SU-DHL-6 (cell line): ENCODE measurements at regions not wholly inside any gene's neighbourhood (a gene's known extent, or its start where the extent isn't known, plus 50 kb on each side); places are given as distances from the start of the nearest gene placed in this dataset.

Source experiments
- H2AFZ ChIP-seq: fragments of 200-600 bp; sonication (generic); 2 replicates; pipeline ENCODE4 v1.6.1; 2014; ENCODE audit warnings: low read depth, mild to moderate bottlenecking, moderate library complexity, mixed read lengths, antibody characterized with exemption, low read length; ENCODE audit not compliant: severe bottlenecking
- H3F3A ChIP-seq: fragments of 200-600 bp; shearing (Covaris generic); 2 replicates; pipeline ENCODE4 v1.6.0; 2016; ENCODE audit warnings: antibody characterized with exemption, mild to moderate bottlenecking; ENCODE audit not compliant: insufficient read depth
- H3K27ac ChIP-seq: fragments of 200-600 bp; sonication (generic); 2 replicates; pipeline ENCODE4 v1.5.1; 2016; ENCODE audit warnings: low read depth, mild to moderate bottlenecking, low read length, moderate library complexity, mixed read lengths
- H3K27me3 ChIP-seq: fragments of 200-600 bp; sonication (generic), shearing (Covaris generic); 2 replicates; pipeline ENCODE4 v1.6.0; 2014; ENCODE audit warnings: mild to moderate bottlenecking, low read length
- H3K36me3 ChIP-seq: fragments of 200-600 bp; sonication (generic); 2 replicates; pipeline ENCODE4 v1.6.1; 2014; ENCODE audit warnings: mild to moderate bottlenecking, low read length, mixed read lengths
- H3K4me2 ChIP-seq: fragments of 300-600, 200-600 bp; shearing (Covaris generic), sonication (generic); 2 replicates; pipeline ENCODE4 v1.6.0; 2014; ENCODE audit warnings: low read length, low read depth, mild to moderate bottlenecking; ENCODE audit not compliant: poor library complexity, severe bottlenecking
- H3K4me3 ChIP-seq: fragments of 200-600 bp; sonication (generic); 2 replicates; pipeline ENCODE4 v1.5.1; 2014; ENCODE audit warnings: antibody characterized with exemption, low read length, mild to moderate bottlenecking, mixed read lengths; ENCODE audit not compliant: insufficient read depth, poor library complexity, severe bottlenecking
- H3K79me2 ChIP-seq: fragments of 200-600 bp; sonication (generic); 2 replicates; pipeline ENCODE4 v1.6.1; 2014; ENCODE audit warnings: mild to moderate bottlenecking, low read length, moderate library complexity; ENCODE audit not compliant: insufficient read depth
- H3K9ac ChIP-seq: fragments of 200-600 bp; sonication (generic); 2 replicates; pipeline ENCODE4 v1.7.0; 2014; ENCODE audit warnings: mild to moderate bottlenecking, low read length
- H3K9me2 ChIP-seq: fragments of 200-600 bp; sonication (generic); replicated peaks from 2 replicates; pipeline ENCODE4 v1.6.1; 2014; ENCODE audit warnings: low read length; ENCODE audit not compliant: insufficient read depth
- H3K9me3 ChIP-seq: fragments of 200-600 bp; sonication (generic); 2 replicates; pipeline ENCODE4 v1.6.1; 2014; ENCODE audit warnings: low read length, mixed read lengths; ENCODE audit not compliant: insufficient read depth
- H4K20me1 ChIP-seq: fragments of 200-600 bp; sonication (generic); 2 replicates; pipeline ENCODE4 v1.6.1; 2014; ENCODE audit warnings: low read depth, mild to moderate bottlenecking, antibody characterized with exemption, low read length, moderate library complexity, mixed read lengths
- EZH2phosphoT487 ChIP-seq: fragments of 200-600 bp; sonication (generic), shearing (Covaris generic); conservative IDR thresholded peaks from 2 replicates; pipeline ENCODE4 v1.6.1; 2018; ENCODE audit warnings: mild to moderate bottlenecking, antibody characterized with exemption, low read length, moderate library complexity, mixed read lengths
- TF ChIP-seq, protein P1 (sequence below): fragments of 200-600 bp; sonication (generic); IDR thresholded peaks from one replicate; pipeline ENCODE4 v1.5.1; 2017; ENCODE audit warnings: antibody characterized with exemption, mild to moderate bottlenecking, low read length, moderate library complexity; ENCODE audit not compliant: insufficient read depth, poor library complexity, severe bottlenecking

DNA sequence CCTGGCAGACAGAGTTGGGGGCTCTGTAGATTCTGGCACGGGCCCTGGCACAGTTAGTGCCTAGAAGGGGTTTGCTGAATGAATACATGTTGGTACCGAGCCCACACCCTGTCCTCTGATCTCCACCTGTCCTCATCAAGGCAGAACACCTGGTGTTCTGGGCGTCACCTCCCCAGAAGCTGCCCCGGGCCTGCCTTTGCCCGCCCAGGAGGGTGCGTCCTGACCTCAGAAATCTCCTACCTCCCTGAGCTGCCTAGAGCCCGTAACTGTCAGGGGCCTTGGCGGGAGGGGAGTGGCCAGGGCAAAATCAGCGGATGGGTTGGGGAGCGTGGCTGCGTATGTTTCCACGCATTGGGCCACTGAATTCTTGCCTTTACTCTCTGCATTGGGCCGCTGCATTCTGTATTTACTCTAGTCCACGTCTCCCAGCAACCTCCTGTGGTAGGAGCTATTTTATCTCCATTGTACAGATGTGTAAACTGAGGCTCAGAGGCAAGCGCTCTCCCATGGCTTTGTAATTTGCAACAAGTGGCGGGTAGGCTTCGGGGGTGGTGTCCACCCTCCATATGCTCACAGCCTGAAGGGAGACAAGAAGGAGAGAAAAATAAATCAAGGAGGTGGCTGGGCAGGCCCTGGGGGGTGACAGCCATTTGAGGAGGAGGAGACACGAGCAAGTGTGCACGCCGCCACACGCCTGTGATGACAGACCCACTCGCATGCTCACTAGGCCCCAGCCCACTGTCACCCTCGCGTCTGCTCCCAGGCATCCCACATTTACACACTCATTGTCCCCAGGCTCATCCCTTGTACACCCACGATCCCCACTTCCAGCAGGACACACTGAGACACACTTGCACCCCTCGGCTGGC is 95.7 kb upstream of the WNT4 start:
- H3K79me2 ChIP-seq = no peaks in the 10 kb centered on the region
- no peak overlapping the region for H3K9ac ChIP-seq
- H3K36me3 ChIP-seq = no peaks in the 10 kb centered on the region
- H3F3A ChIP-seq = no peaks in the 10 kb centered on the region
- no peak overlapping the region for H2AFZ ChIP-seq
- no peaks in the 10 kb centered on the region for H3K27me3 ChIP-seq
- no peak overlapping the region for H3K4me3 ChIP-seq
- H3K27ac ChIP-seq = no peak overlapping the region
- no peaks in the 10 kb centered on the region for H3K9me2 ChIP-seq
- no peak overlapping the region for H3K4me2 ChIP-seq
- H3K9me3 ChIP-seq = no peaks in the 10 kb centered on the region
- no peaks in the 10 kb centered on the region for H4K20me1 ChIP-seq
- no peak for TF ChIP-seq EZH2phosphoT487
- TF ChIP-seq, protein P1, sequence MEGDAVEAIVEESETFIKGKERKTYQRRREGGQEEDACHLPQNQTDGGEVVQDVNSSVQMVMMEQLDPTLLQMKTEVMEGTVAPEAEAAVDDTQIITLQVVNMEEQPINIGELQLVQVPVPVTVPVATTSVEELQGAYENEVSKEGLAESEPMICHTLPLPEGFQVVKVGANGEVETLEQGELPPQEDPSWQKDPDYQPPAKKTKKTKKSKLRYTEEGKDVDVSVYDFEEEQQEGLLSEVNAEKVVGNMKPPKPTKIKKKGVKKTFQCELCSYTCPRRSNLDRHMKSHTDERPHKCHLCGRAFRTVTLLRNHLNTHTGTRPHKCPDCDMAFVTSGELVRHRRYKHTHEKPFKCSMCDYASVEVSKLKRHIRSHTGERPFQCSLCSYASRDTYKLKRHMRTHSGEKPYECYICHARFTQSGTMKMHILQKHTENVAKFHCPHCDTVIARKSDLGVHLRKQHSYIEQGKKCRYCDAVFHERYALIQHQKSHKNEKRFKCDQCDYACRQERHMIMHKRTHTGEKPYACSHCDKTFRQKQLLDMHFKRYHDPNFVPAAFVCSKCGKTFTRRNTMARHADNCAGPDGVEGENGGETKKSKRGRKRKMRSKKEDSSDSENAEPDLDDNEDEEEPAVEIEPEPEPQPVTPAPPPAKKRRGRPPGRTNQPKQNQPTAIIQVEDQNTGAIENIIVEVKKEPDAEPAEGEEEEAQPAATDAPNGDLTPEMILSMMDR = no peak

DNA sequence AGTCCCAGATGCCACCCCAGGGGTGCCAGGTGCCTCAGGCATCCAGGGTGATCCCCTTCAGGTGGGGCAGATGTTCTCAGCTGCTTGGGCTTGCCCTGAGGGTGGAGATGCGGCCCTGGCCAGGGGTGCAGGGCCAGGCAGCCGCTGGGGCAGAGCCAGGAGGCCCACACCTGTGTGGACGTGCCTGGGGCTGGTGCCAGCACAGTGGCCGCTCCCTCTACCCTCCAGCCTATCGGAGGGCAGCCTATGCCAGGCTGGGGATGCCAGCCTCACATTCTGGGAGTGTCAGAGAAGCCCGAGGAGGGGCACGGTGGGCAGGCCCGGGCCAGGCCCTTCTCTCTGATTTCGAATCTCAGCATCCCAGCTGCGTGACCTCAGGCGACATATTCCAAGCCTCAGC is 96.5 kb upstream of the WNT4 start:
- Histone ChIP-seq H3K27me3 (no peaks in the 10 kb centered on the region), H3F3A (no peaks in the 10 kb centered on the region), H3K79me2 (no peaks in the 10 kb centered on the region), H3K9me3 (no peaks in the 10 kb centered on the region), H3K9me2 (no peaks in the 10 kb centered on the region), H2AFZ (no peak overlapping the region), H3K4me2 (no peak overlapping the region), H4K20me1 (no peaks in the 10 kb centered on the region), H3K4me3 (no peak overlapping the region), H3K9ac (no peak overlapping the region), H3K36me3 (no peaks in the 10 kb centered on the region), H3K27ac (no peak overlapping the region)
- TF ChIP-seq, protein P1 = no peak
- no peak for TF ChIP-seq EZH2phosphoT487

GRCh38 chr1:22241250-22241649 is 98.4 kb upstream of the WNT4 start:
- Histone ChIP-seq H3K27ac (no peak overlapping the region), H3K79me2 (no peaks in the 10 kb centered on the region), H3K4me3 (no peak overlapping the region), H3F3A (no peaks in the 10 kb centered on the region), H3K9me3 (no peaks in the 10 kb centered on the region), H3K36me3 (no peaks in the 10 kb centered on the region), H3K27me3 (no peaks in the 10 kb centered on the region), H3K4me2 (no peak overlapping the region), H3K9me2 (no peaks in the 10 kb centered on the region), H3K9ac (no peak overlapping the region), H2AFZ (no peak overlapping the region), H4K20me1 (no peaks in the 10 kb centered on the region)
- no peak for TF ChIP-seq EZH2phosphoT487
- TF ChIP-seq, protein P1 = no peak
